GM23338 (cell line): ENCODE measurements at regions not wholly inside any gene's neighbourhood (a gene's known extent, or its start where the extent isn't known, plus 50 kb on each side); places are given as distances from the start of the nearest gene placed in this dataset.

Source experiments
- ATAC-seq: fragments of 200-7000 bp; cut with Tn5 transposase; 3 replicates; pipeline ENCODE4 v1.9.1; 2020
- DNase-seq: peaks from one replicate; pipeline ENCODE4 v3.0.0-alpha.2; 2015; ENCODE audit warnings: low spot score
- H2AFZ ChIP-seq: fragments of 200-600 bp; sonication (generic); 2 replicates; pipeline ENCODE4 v1.8.0; 2016; ENCODE audit warnings: antibody characterized with exemption, mild to moderate bottlenecking, moderate library complexity
- H3F3A ChIP-seq: fragments of 200-600 bp; sonication (generic); replicated peaks from 2 replicates; pipeline ENCODE4 v1.8.0; 2017; ENCODE audit warnings: antibody characterized with exemption, mixed run types, low read depth
- H3K27ac ChIP-seq: fragments of 200-600 bp; sonication (generic); 2 replicates; pipeline ENCODE4 v1.6.1; 2016; ENCODE audit warnings: low read depth
- H3K27me3 ChIP-seq: fragments of 200-600 bp; sonication (generic); 2 replicates; pipeline ENCODE4 v1.8.0; 2016; ENCODE audit warnings: mild to moderate bottlenecking, mixed run types, moderate library complexity; ENCODE audit not compliant: insufficient read depth
- H3K36me3 ChIP-seq: fragments of 200-600 bp; sonication (generic); 2 replicates; pipeline ENCODE4 v1.8.0; 2016; ENCODE audit warnings: mild to moderate bottlenecking; ENCODE audit not compliant: insufficient read depth
- H3K4me1 ChIP-seq: fragments of 200-600 bp; sonication (generic); 2 replicates; pipeline ENCODE4 v1.8.0; 2016; ENCODE audit warnings: mild to moderate bottlenecking, moderate library complexity; ENCODE audit not compliant: insufficient read depth
- H3K4me2 ChIP-seq: fragments of 200-600 bp; sonication (generic); 2 replicates; pipeline ENCODE4 v1.7.1; 2017; ENCODE audit warnings: mixed run types
- H3K4me3 ChIP-seq: fragments of 200-600 bp; sonication (generic); 2 replicates; pipeline ENCODE4 v1.6.1; 2016; ENCODE audit warnings: mixed run types
- H3K79me2 ChIP-seq: fragments of 200-600 bp; sonication (generic); replicated peaks from 2 replicates; pipeline ENCODE4 v1.8.0; 2017; ENCODE audit warnings: mild to moderate bottlenecking; ENCODE audit not compliant: insufficient read depth
- H3K9me2 ChIP-seq: fragments of 200-600 bp; sonication (generic); 2 replicates; pipeline ENCODE4 v1.8.0; 2017; ENCODE audit not compliant: insufficient read depth
- H4K20me1 ChIP-seq: fragments of 200-600 bp; sonication (generic); replicated peaks from 2 replicates; pipeline ENCODE4 v1.8.0; 2017; ENCODE audit warnings: mild to moderate bottlenecking; ENCODE audit not compliant: insufficient read depth
- H3K27ac Mint-ChIP-seq: 2 replicates; pipeline ENCODE4 v1.8.0; 2020; ENCODE audit warnings: inconsistent platforms, mild to moderate bottlenecking, moderate library complexity, mixed read lengths
- H3K27me3 Mint-ChIP-seq: 3 replicates; pipeline ENCODE4 v1.8.0; 2022; ENCODE audit warnings: low read depth, mild to moderate bottlenecking, moderate library complexity, mixed read lengths, inconsistent platforms; ENCODE audit not compliant: insufficient read depth, poor library complexity
- H3K36me3 Mint-ChIP-seq: 3 replicates; pipeline ENCODE4 v1.8.0; 2021; ENCODE audit warnings: low read depth, mild to moderate bottlenecking, inconsistent platforms, moderate library complexity, mixed read lengths
- H3K4me1 Mint-ChIP-seq: 3 replicates; pipeline ENCODE4 v1.8.0; 2020; ENCODE audit warnings: mild to moderate bottlenecking, inconsistent platforms, mixed read lengths
- H3K4me3 Mint-ChIP-seq: 3 replicates; pipeline ENCODE4 v1.8.0; 2021; ENCODE audit warnings: moderate library complexity, mild to moderate bottlenecking, inconsistent platforms, mixed read lengths
- H3K9me3 Mint-ChIP-seq: 3 replicates; pipeline ENCODE4 v1.8.0; 2020; ENCODE audit warnings: moderate library complexity, mild to moderate bottlenecking, inconsistent platforms, mixed read lengths
- CREB1 ChIP-seq: fragments of 250-450 bp; sonication (Bioruptor Pico); IDR thresholded peaks from 2 replicates; pipeline ENCODE4 v1.5.0; 2020; ENCODE audit warnings: low read depth, mild to moderate bottlenecking, moderate library complexity
- EZH2 ChIP-seq: fragments of 200-600 bp; sonication (generic); IDR thresholded peaks from one replicate; pipeline ENCODE4 v1.8.0; 2017; ENCODE audit warnings: antibody characterized with exemption, mild to moderate bottlenecking, low read depth; ENCODE audit not compliant: unreplicated experiment
- JUNB ChIP-seq: IDR thresholded peaks from one replicate; pipeline ENCODE4 v1.6.1; 2016; ENCODE audit warnings: antibody characterized with exemption; ENCODE audit not compliant: unreplicated experiment
- NANOG ChIP-seq: IDR thresholded peaks from 2 replicates; pipeline ENCODE4 v1.6.1; 2016; ENCODE audit warnings: antibody characterized with exemption, borderline replicate concordance
- POLR2AphosphoS5 ChIP-seq: IDR thresholded peaks from 2 replicates; pipeline ENCODE4 v1.6.1; 2016; ENCODE audit warnings: antibody characterized with exemption, low read depth
- STAT1 ChIP-seq: IDR thresholded peaks from one replicate; pipeline ENCODE4 v1.6.1; 2016; ENCODE audit warnings: antibody characterized with exemption; ENCODE audit not compliant: unreplicated experiment
- ZNF114 ChIP-seq: fragments of 250-450 bp; sonication (Bioruptor Pico); IDR thresholded peaks from 2 replicates; pipeline ENCODE4 v1.5.0; 2020; ENCODE audit warnings: mild to moderate bottlenecking, moderate library complexity
- ZNF331 ChIP-seq: fragments of 250-450 bp; sonication (Bioruptor Pico); IDR thresholded peaks from 2 replicates; pipeline ENCODE4 v1.5.0; 2020; ENCODE audit warnings: low read depth, mild to moderate bottlenecking, moderate library complexity
- TF ChIP-seq, protein P1 (sequence below): fragments of 250-450 bp; sonication (Bioruptor Pico); IDR thresholded peaks from 2 replicates; pipeline ENCODE4 v1.5.0; 2020; ENCODE audit warnings: mild to moderate bottlenecking, moderate library complexity
- TF ChIP-seq, protein P2 (sequence below), 2 experiments: fragments of 200-600 bp in 1 of 2; sonication (generic) in 1 of 2; conservative IDR thresholded peaks; 2 replicates each; pipeline versions ENCODE4 v1.5.1 to v1.6.1; 2016 to 2017; ENCODE audit warnings: antibody characterized with exemption in 2 of 2, low read depth in 2 of 2, mild to moderate bottlenecking in 2 of 2, moderate library complexity in 1 of 2
- TF ChIP-seq, protein P3 (sequence below): IDR thresholded peaks from one replicate; pipeline ENCODE4 v1.6.1; 2018; ENCODE audit warnings: antibody characterized with exemption; ENCODE audit not compliant: unreplicated experiment

DNA sequence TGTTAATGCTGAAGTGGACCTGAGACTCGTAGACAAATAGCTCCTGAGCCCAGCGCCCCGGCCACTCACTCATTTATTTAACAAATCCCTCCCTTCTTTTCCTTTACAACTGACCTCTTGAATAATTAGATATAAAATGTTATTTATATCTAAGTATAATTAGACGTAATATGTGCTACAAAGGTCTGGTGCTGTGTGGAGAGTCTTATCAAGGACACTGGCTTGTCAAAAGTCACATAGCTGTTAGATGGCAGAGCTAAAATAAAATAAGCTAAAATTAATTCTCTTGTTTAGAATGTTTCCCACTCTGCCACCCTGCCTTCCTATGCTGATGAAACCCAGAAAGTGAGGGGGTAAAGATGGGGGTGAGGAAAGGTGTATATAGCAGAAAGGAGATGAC lies 73.0 kb upstream of the FAM216B start (continued):
- TF ChIP-seq, protein P1, sequence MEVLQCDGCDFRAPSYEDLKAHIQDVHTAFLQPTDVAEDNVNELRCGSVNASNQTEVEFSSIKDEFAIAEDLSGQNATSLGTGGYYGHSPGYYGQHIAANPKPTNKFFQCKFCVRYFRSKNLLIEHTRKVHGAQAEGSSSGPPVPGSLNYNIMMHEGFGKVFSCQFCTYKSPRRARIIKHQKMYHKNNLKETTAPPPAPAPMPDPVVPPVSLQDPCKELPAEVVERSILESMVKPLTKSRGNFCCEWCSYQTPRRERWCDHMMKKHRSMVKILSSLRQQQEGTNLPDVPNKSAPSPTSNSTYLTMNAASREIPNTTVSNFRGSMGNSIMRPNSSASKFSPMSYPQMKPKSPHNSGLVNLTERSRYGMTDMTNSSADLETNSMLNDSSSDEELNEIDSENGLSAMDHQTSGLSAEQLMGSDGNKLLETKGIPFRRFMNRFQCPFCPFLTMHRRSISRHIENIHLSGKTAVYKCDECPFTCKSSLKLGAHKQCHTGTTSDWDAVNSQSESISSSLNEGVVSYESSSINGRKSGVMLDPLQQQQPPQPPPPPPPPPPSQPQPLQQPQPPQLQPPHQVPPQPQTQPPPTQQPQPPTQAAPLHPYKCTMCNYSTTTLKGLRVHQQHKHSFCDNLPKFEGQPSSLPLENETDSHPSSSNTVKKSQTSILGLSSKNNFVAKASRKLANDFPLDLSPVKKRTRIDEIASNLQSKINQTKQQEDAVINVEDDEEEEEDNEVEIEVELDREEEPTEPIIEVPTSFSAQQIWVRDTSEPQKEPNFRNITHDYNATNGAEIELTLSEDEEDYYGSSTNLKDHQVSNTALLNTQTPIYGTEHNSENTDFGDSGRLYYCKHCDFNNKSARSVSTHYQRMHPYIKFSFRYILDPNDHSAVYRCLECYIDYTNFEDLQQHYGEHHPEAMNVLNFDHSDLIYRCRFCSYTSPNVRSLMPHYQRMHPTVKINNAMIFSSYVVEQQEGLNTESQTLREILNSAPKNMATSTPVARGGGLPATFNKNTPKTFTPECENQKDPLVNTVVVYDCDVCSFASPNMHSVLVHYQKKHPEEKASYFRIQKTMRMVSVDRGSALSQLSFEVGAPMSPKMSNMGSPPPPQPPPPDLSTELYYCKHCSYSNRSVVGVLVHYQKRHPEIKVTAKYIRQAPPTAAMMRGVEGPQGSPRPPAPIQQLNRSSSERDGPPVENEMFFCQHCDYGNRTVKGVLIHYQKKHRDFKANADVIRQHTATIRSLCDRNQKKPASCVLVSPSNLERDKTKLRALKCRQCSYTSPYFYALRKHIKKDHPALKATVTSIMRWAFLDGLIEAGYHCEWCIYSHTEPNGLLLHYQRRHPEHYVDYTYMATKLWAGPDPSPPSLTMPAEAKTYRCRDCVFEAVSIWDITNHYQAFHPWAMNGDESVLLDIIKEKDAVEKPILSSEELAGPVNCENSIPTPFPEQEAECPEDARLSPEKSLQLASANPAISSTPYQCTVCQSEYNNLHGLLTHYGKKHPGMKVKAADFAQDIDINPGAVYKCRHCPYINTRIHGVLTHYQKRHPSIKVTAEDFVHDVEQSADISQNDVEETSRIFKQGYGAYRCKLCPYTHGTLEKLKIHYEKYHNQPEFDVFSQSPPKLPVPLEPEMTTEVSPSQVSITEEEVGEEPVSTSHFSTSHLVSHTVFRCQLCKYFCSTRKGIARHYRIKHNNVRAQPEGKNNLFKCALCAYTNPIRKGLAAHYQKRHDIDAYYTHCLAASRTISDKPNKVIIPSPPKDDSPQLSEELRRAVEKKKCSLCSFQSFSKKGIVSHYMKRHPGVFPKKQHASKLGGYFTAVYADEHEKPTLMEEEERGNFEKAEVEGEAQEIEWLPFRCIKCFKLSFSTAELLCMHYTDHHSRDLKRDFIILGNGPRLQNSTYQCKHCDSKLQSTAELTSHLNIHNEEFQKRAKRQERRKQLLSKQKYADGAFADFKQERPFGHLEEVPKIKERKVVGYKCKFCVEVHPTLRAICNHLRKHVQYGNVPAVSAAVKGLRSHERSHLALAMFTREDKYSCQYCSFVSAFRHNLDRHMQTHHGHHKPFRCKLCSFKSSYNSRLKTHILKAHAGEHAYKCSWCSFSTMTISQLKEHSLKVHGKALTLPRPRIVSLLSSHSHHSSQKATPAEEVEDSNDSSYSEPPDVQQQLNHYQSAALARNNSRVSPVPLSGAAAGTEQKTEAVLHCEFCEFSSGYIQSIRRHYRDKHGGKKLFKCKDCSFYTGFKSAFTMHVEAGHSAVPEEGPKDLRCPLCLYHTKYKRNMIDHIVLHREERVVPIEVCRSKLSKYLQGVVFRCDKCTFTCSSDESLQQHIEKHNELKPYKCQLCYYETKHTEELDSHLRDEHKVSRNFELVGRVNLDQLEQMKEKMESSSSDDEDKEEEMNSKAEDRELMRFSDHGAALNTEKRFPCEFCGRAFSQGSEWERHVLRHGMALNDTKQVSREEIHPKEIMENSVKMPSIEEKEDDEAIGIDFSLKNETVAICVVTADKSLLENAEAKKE (CRISPR knock-in tag) = no peak
- TF ChIP-seq STAT1 = no peak

DNA sequence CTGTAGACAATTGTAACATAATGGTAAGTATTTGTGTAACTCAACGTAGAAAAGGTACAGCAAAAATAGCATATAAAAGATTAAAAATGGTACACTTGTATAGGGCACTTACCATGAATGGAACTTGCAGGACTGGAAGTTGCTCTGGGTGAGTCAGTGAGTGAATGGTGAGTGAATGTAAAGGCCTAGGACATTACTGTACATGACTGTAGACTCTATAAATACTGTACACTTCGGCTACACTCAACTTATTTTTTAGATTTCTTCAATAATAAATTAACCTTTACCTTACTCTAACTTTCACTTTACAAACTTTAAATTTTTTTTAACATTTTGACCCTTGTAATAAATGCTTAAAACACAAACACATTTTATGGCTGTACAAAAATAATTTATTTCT lies 72.1 kb upstream of the FAM216B start:
- ATAC-seq = no peak
- H3K27me3 Mint-ChIP-seq = no peaks in the 10 kb centered on the region
- no peaks in the 10 kb centered on the region for H3K79me2 ChIP-seq
- peaks cover 4% of the 10 kb centered on the region; the same call in 1 of the 2 replicates for H3K9me2 ChIP-seq
- H3K36me3 ChIP-seq = no peaks in the 10 kb centered on the region
- no peak overlapping the region for H3K27ac ChIP-seq
- no peaks in the 10 kb centered on the region for H3K36me3 Mint-ChIP-seq
- no peak overlapping the region for H2AFZ ChIP-seq
- H3K4me2 ChIP-seq = no peak overlapping the region
- H4K20me1 ChIP-seq = no peaks in the 10 kb centered on the region
- H3K4me3 Mint-ChIP-seq = no peak overlapping the region
- H3K4me3 ChIP-seq = no peak overlapping the region
- no peaks in the 10 kb centered on the region for H3F3A ChIP-seq
- H3K27ac Mint-ChIP-seq = no peak overlapping the region
- H3K9me3 Mint-ChIP-seq = peaks cover 4% of the 10 kb centered on the region; the same call in 1 of the 3 replicates
- H3K4me1 Mint-ChIP-seq = no peaks in the 10 kb centered on the region
- H3K4me1 ChIP-seq = no peaks in the 10 kb centered on the region
- no peak for DNase-seq
- no peaks in the 10 kb centered on the region for H3K27me3 ChIP-seq
- TF ChIP-seq, protein P2, sequence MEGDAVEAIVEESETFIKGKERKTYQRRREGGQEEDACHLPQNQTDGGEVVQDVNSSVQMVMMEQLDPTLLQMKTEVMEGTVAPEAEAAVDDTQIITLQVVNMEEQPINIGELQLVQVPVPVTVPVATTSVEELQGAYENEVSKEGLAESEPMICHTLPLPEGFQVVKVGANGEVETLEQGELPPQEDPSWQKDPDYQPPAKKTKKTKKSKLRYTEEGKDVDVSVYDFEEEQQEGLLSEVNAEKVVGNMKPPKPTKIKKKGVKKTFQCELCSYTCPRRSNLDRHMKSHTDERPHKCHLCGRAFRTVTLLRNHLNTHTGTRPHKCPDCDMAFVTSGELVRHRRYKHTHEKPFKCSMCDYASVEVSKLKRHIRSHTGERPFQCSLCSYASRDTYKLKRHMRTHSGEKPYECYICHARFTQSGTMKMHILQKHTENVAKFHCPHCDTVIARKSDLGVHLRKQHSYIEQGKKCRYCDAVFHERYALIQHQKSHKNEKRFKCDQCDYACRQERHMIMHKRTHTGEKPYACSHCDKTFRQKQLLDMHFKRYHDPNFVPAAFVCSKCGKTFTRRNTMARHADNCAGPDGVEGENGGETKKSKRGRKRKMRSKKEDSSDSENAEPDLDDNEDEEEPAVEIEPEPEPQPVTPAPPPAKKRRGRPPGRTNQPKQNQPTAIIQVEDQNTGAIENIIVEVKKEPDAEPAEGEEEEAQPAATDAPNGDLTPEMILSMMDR (conservative IDR thresholded peaks at IDR 0.05; ENCODE audit: low read depth in 2 of 2) = no peak
- no peak for TF ChIP-seq ZNF331
- TF ChIP-seq ZNF114 (CRISPR knock-in tag) = no peak
- TF ChIP-seq STAT1 = no peak
- no peak for TF ChIP-seq EZH2
- TF ChIP-seq JUNB = no peak
- no peak for TF ChIP-seq POLR2AphosphoS5
- TF ChIP-seq CREB1 = no peak
- TF ChIP-seq, protein P3, sequence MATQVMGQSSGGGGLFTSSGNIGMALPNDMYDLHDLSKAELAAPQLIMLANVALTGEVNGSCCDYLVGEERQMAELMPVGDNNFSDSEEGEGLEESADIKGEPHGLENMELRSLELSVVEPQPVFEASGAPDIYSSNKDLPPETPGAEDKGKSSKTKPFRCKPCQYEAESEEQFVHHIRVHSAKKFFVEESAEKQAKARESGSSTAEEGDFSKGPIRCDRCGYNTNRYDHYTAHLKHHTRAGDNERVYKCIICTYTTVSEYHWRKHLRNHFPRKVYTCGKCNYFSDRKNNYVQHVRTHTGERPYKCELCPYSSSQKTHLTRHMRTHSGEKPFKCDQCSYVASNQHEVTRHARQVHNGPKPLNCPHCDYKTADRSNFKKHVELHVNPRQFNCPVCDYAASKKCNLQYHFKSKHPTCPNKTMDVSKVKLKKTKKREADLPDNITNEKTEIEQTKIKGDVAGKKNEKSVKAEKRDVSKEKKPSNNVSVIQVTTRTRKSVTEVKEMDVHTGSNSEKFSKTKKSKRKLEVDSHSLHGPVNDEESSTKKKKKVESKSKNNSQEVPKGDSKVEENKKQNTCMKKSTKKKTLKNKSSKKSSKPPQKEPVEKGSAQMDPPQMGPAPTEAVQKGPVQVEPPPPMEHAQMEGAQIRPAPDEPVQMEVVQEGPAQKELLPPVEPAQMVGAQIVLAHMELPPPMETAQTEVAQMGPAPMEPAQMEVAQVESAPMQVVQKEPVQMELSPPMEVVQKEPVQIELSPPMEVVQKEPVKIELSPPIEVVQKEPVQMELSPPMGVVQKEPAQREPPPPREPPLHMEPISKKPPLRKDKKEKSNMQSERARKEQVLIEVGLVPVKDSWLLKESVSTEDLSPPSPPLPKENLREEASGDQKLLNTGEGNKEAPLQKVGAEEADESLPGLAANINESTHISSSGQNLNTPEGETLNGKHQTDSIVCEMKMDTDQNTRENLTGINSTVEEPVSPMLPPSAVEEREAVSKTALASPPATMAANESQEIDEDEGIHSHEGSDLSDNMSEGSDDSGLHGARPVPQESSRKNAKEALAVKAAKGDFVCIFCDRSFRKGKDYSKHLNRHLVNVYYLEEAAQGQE = no peak
- TF ChIP-seq NANOG = no peak
